GM23248 (cell line): ENCODE measurements at regions not wholly inside any gene's neighbourhood (a gene's known extent, or its start where the extent isn't known, plus 50 kb on each side); places are given as distances from the start of the nearest gene placed in this dataset.
"Not testable (repeated sequence)": the region's sequence is repeated elsewhere in the genome, so short reads cannot be mapped to it uniquely, and the experiment has no call there.

ENCODE experiments used
- DNase-seq: peaks from one replicate; pipeline ENCODE4 v3.0.0-alpha.2; 2015
- H2AFZ ChIP-seq: fragments of 200-600 bp; sonication (generic); 2 replicates; pipeline ENCODE4 v1.6.1; 2016; ENCODE audit warnings: antibody characterized with exemption
- H3F3A ChIP-seq: fragments of 200-600 bp; sonication (generic); 2 replicates; pipeline ENCODE4 v1.6.1; 2016; ENCODE audit warnings: mild to moderate bottlenecking, antibody characterized with exemption, mixed run types; ENCODE audit not compliant: insufficient read depth
- H3K27ac ChIP-seq: fragments of 200-600 bp; sonication (generic); 2 replicates; pipeline ENCODE4 v1.5.1; 2016; ENCODE audit warnings: mild to moderate bottlenecking
- H3K27me3 ChIP-seq: fragments of 200-600 bp; sonication (generic); replicated peaks from 2 replicates; pipeline ENCODE4 v1.6.1; 2016; ENCODE audit warnings: mild to moderate bottlenecking; ENCODE audit not compliant: insufficient read depth
- H3K36me3 ChIP-seq: fragments of 200-600 bp; sonication (generic); 2 replicates; pipeline ENCODE4 v1.6.1; 2016; ENCODE audit warnings: low read depth, mild to moderate bottlenecking
- H3K4me1 ChIP-seq: fragments of 200-600 bp; sonication (generic); 2 replicates; pipeline ENCODE4 v1.6.1; 2016; ENCODE audit warnings: mild to moderate bottlenecking; ENCODE audit not compliant: insufficient read depth
- H3K4me2 ChIP-seq: fragments of 200-600 bp; sonication (generic); one replicate; pipeline ENCODE4 v1.6.1; 2016; ENCODE audit warnings: mild to moderate bottlenecking; ENCODE audit not compliant: unreplicated experiment
- H3K4me3 ChIP-seq: fragments of 200-600 bp; sonication (generic); 2 replicates; pipeline ENCODE4 v1.5.1; 2016; ENCODE audit warnings: mild to moderate bottlenecking
- H3K79me2 ChIP-seq: fragments of 200-600 bp; sonication (generic); 2 replicates; pipeline ENCODE4 v1.6.1; 2016; ENCODE audit warnings: mild to moderate bottlenecking; ENCODE audit not compliant: insufficient read depth
- H3K9ac ChIP-seq: fragments of 200-600 bp; sonication (generic); 2 replicates; pipeline ENCODE4 v1.6.1; 2016; ENCODE audit warnings: mild to moderate bottlenecking
- H3K9me2 ChIP-seq: fragments of 200-600 bp; sonication (generic); 2 replicates; pipeline ENCODE4 v1.6.1; 2016; ENCODE audit warnings: mixed run types, mild to moderate bottlenecking, moderate library complexity; ENCODE audit not compliant: insufficient read depth
- H3K9me3 ChIP-seq: fragments of 200-600 bp; sonication (generic); one replicate; pipeline ENCODE4 v1.6.1; 2017; ENCODE audit warnings: low read depth
- H4K20me1 ChIP-seq: fragments of 200-600 bp; sonication (generic); 2 replicates; pipeline ENCODE4 v1.6.0; 2016; ENCODE audit not compliant: insufficient read depth
- EZH2 ChIP-seq: fragments of 200-600 bp; sonication (generic); IDR thresholded peaks from 2 replicates; pipeline ENCODE4 v1.6.1; 2018; ENCODE audit warnings: antibody characterized with exemption, mild to moderate bottlenecking; ENCODE audit not compliant: insufficient read depth, poor library complexity, severe bottlenecking
- EZH2phosphoT487 ChIP-seq: fragments of 200-600 bp; sonication (generic); IDR thresholded peaks from 2 replicates; pipeline ENCODE4 v1.6.1; 2018; ENCODE audit warnings: antibody characterized with exemption, moderate library complexity, mild to moderate bottlenecking, low read depth; ENCODE audit not compliant: insufficient read depth
- WGBS, 2 experiments: methylation state at CpG; one replicate each; pipeline ENCODE4 v1.1.6; 2015 to 2017; ENCODE audit warnings: low lambda C conversion rate in 2 of 2, low coverage in 1 of 2; ENCODE audit errors: missing lambda C conversion rate in 2 of 2; 5-methylcytosine and 5-hydroxymethylcytosine counted together
- in situ Hi-C: fragments of 300-500 bp; cut with MboI; formaldehyde crosslinking; loops from 2 replicates; pipeline ENCODE4 v1.15.0; 2020

- 46 to 48% methylated on average over 2 of the region's 2 CpGs for WGBS, 2 experiments
- Histone ChIP-seq H3K36me3 (no peaks in the 10 kb centered on the region), H3K4me3 (no peak overlapping the region), H3F3A (no peaks in the 10 kb centered on the region), H3K9me3 (no peaks in the 10 kb centered on the region), H3K9ac (no peak overlapping the region), H3K27me3 (no peaks in the 10 kb centered on the region; the same call in 1 of the 2 replicates), H3K4me2 (no peak overlapping the region), H3K79me2 (no peaks in the 10 kb centered on the region), H3K9me2 (no peaks in the 10 kb centered on the region), H2AFZ (no peak overlapping the region), H4K20me1 (no peaks in the 10 kb centered on the region), H3K4me1 (peaks cover 4% of the 10 kb centered on the region; the same call in 1 of the 2 replicates), H3K27ac (no peak overlapping the region)
- DNase-seq = no peak
- in situ Hi-C loops = no loop called here
- TF ChIP-seq EZH2phosphoT487 (no peak), EZH2 (no peak)
Observed at GRCh38 chr6:145279993-145280392, 455.3 kb downstream of the EPM2A start.

- H3K79me2 ChIP-seq, H3K27me3 ChIP-seq, H3K4me1 ChIP-seq, DNase-seq, H3K4me2 ChIP-seq, H3K36me3 ChIP-seq, H2AFZ ChIP-seq, H3K4me3 ChIP-seq, H3K9me3 ChIP-seq, H4K20me1 ChIP-seq, H3F3A ChIP-seq, H3K9me2 ChIP-seq, H3K9ac ChIP-seq, in situ Hi-C loops, H3K27ac ChIP-seq: not testable (repeated sequence)
- 61 to 65% methylated on average over 6 of the region's 6 CpGs for WGBS, 2 experiments
Observed at GRCh38 chr6:145283209-145283608, 452.1 kb downstream of the EPM2A start.

- no peak for DNase-seq
- Histone ChIP-seq H3K9me3 (no peaks in the 10 kb centered on the region), H3K79me2 (no peaks in the 10 kb centered on the region), H3K27ac (no peak overlapping the region), H3K4me3 (no peak overlapping the region), H3K9ac (no peak overlapping the region), H3K27me3 (no peaks in the 10 kb centered on the region; the same call in 1 of the 2 replicates), H4K20me1 (no peaks in the 10 kb centered on the region), H3K36me3 (no peaks in the 10 kb centered on the region), H3F3A (no peaks in the 10 kb centered on the region), H3K4me1 (no peaks in the 10 kb centered on the region), H3K9me2 (no peaks in the 10 kb centered on the region; the same call in 1 of the 2 replicates), H2AFZ (no peak overlapping the region), H3K4me2 (no peak overlapping the region)
- TF ChIP-seq EZH2phosphoT487 (no peak), EZH2 (no peak)
- WGBS, 2 experiments = 53 to 54% methylated on average over 2 of the region's 2 CpGs
- in situ Hi-C loops = no loop called here
Observed at GRCh38 chr6:145283856-145284255, 451.5 kb downstream of the EPM2A start.

- Histone ChIP-seq H3K4me2 (no peak overlapping the region), H3K9me2 (no peaks in the 10 kb centered on the region; the same call in 1 of the 2 replicates), H3K27ac (no peak overlapping the region), H3F3A (no peaks in the 10 kb centered on the region), H4K20me1 (no peaks in the 10 kb centered on the region), H3K79me2 (no peaks in the 10 kb centered on the region), H3K9ac (no peak overlapping the region), H3K36me3 (no peaks in the 10 kb centered on the region), H3K27me3 (no peaks in the 10 kb centered on the region; the same call in 1 of the 2 replicates), H3K9me3 (no peaks in the 10 kb centered on the region), H2AFZ (no peak overlapping the region), H3K4me1 (no peaks in the 10 kb centered on the region), H3K4me3 (no peak overlapping the region)
- no peak for DNase-seq
- in situ Hi-C loops = no loop called here
- TF ChIP-seq EZH2 (no peak), EZH2phosphoT487 (no peak)
- WGBS, 2 experiments = 12 to 20% methylated on average over 1 of the region's 1 CpG
Observed at GRCh38 chr6:145286916-145287315, 448.4 kb downstream of the EPM2A start.

- in situ Hi-C loops = no loop called here
- no peaks in the 10 kb centered on the region for H3K79me2 ChIP-seq
- DNase-seq = no peak
- H3K9me3 ChIP-seq = no peaks in the 10 kb centered on the region
- H3K4me3 ChIP-seq = no peak overlapping the region
- TF ChIP-seq EZH2phosphoT487 (no peak), EZH2 (no peak)
- H4K20me1 ChIP-seq = no peaks in the 10 kb centered on the region
- H3K27me3 ChIP-seq = no peaks in the 10 kb centered on the region; the same call in 1 of the 2 replicates
- H3K4me1 ChIP-seq = no peaks in the 10 kb centered on the region
- no peak overlapping the region for H2AFZ ChIP-seq
- H3K4me2 ChIP-seq = no peak overlapping the region
- no peaks in the 10 kb centered on the region for H3F3A ChIP-seq
- no peaks in the 10 kb centered on the region for H3K36me3 ChIP-seq
- no peak overlapping the region for H3K27ac ChIP-seq
- no peaks in the 10 kb centered on the region; the same call in 1 of the 2 replicates for H3K9me2 ChIP-seq
- H3K9ac ChIP-seq = no peak overlapping the region
- 26 to 37% methylated on average over 3 of the region's 3 CpGs for WGBS, 2 experiments
Observed at GRCh38 chr6:145289573-145289972, 445.7 kb downstream of the EPM2A start.
